Rectal smooth muscle tissue (tissue), 1 donor: ENCODE measurements at regions not wholly inside any gene's neighbourhood (a gene's known extent, or its start where the extent isn't known, plus 50 kb on each side); places are given as distances from the start of the nearest gene placed in this dataset.

Experiments used
- H3K27ac ChIP-seq: one replicate; pipeline ENCODE4 v1.7.0; 2013; ENCODE audit warnings: low read depth, low read length, inconsistent platforms
- H3K27me3 ChIP-seq: one replicate; pipeline ENCODE4 v1.7.0; 2013; ENCODE audit warnings: low read length; ENCODE audit not compliant: control insufficient read depth, insufficient read depth
- H3K36me3 ChIP-seq: one replicate; pipeline ENCODE4 v1.7.0; 2013; ENCODE audit warnings: low read length; ENCODE audit not compliant: control insufficient read depth, insufficient read depth
- H3K4me1 ChIP-seq: one replicate; pipeline ENCODE4 v1.7.0; 2013; ENCODE audit warnings: low read length; ENCODE audit not compliant: control insufficient read depth, insufficient read depth
- H3K4me3 ChIP-seq: one replicate; pipeline ENCODE4 v1.7.0; 2013; ENCODE audit warnings: low read length
- H3K9ac ChIP-seq: one replicate; pipeline ENCODE4 v1.7.0; 2013; ENCODE audit warnings: low read length

DNA sequence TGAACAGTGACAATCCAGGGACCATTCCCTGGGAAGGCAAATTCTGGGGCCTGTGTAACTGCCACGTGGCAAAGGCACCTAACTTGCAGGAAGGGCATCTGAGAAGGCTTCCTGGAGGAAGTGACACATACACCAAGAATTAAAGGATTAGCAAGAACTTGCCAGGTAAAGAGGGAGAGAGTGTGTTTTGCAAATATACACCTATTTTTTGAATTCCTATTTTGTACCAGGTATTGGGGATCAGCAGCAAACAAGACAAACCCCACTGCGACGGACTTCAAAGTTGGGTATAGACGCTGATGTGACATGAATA is 206.5 kb upstream of the ZMIZ1 start:
- Histone ChIP-seq H3K9ac (no peak overlapping the region), H3K4me3 (no peak overlapping the region), H3K36me3 (no peaks in the 10 kb centered on the region), H3K27ac (no peak overlapping the region), H3K27me3 (no peaks in the 10 kb centered on the region), H3K4me1 (no peaks in the 10 kb centered on the region)

DNA sequence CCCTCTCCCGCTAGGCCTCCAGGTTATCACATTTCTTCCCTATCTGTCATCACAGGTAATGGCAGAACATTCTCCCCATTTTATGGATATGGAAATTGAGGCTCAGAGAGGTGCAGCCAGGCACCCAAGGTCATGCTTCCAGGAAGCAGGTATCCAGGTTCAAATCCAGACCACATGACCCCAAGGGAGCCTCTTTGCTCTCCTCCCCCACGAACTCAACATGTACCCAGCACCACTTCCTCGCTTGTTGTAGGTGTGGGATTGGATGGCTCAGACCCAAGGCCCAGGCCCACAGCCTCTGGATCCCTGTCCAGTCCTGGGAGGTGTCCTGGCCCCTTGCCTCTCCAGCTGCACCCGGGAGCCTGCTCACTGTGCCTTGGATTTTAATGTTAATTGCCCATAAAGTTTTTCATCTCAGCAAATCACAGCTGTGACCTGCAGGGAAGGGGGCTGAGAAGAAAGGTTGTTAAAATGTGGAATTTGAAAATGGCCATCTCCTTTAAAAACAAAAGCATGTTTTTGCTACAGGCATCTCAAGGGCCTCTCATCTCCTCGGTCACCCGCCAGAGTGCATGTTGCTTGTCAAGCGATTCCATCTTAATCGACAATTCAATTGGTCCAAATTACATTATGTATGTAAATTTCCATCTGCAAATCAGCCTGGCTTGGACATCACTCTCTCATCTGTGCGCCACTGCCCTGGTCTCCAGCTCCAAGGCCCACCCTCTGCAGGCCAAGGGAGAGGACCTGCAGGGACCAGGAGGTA is 205.4 kb upstream of the ZMIZ1 start:
- Histone ChIP-seq H3K27ac (no peak overlapping the region), H3K27me3 (no peaks in the 10 kb centered on the region), H3K4me1 (no peaks in the 10 kb centered on the region), H3K9ac (no peak overlapping the region), H3K4me3 (no peak overlapping the region), H3K36me3 (no peaks in the 10 kb centered on the region)

DNA sequence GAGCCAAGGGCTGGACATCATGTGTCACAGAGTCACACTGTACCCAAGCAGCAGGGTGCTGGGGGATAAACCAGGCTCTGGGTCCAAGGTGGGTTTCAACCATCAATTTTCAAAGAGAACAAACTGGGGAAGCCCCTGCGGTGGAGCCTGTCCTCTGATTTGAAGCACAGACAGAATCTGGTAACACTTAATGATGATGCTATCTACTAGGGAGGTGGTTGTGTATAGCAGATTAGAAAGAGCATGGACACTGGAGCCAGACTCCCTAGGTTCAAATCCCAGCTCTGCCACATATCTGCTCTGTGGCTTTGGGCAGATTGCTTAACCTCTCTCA is 204.9 kb upstream of the ZMIZ1 start:
- H3K4me1 ChIP-seq: no peaks in the 10 kb centered on the region
- H3K4me3 ChIP-seq: no peak overlapping the region
- H3K27ac ChIP-seq: no peak overlapping the region
- H3K9ac ChIP-seq: no peak overlapping the region
- H3K36me3 ChIP-seq: no peaks in the 10 kb centered on the region
- H3K27me3 ChIP-seq: no peaks in the 10 kb centered on the region

DNA sequence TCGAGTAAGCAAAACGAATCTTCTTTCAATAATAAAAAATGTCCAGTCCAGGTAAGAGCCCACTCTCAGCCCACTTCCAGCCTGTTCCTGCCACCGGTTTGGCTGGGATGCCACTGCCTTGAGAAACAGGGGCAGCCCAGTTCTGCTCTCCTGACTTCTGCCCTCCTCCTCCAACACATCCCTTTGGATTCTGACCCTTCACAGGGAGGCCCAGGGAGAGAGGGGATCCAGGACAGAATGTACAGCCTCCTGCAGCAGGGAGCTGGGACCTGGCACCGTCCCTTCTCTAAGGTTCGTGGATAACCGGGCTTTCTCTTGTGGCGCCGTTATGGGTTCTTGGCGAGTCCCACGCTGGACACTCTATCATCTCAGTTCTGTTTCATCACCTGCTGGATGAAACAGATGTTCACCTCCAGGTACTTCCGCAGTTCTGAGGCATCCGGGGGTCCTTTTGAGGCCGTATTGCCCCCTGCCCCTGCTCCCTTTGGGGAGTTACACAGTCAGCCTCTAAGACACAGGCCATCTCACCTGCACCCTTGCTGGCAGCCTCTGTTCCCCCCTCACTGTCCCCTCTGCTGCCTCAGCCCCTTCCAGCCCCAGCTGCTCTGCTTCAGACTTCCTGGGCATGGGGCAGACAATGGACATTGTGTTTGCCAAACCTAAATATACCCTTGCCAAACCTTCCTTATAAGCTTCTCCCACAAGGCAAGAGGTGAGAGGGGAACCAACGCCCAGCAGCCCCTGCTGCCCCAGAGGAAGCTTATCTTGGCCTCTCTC is 203.8 kb upstream of the ZMIZ1 start:
- H3K27ac ChIP-seq: no peak overlapping the region
- no peaks in the 10 kb centered on the region for H3K4me1 ChIP-seq
- no peaks in the 10 kb centered on the region for H3K27me3 ChIP-seq
- H3K36me3 ChIP-seq: no peaks in the 10 kb centered on the region
- H3K4me3 ChIP-seq: no peak overlapping the region
- no peak overlapping the region for H3K9ac ChIP-seq

DNA sequence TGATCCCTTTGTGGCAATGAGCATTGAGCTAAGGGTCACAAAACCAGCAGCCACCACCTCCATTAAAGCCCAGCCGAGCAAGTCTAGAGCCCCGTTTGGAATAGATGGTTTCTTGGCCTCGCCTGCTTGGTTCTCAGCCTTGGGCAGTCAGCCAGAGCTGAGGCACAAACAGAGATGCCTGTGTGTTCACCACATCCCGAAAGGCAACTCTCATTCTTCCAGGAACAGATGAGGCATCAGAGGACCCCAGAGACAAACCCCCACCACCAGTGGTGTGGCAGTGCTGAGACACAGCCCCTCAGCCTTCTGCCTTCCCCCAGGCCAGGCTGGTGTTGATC is 203.3 kb upstream of the ZMIZ1 start:
- H3K4me3 ChIP-seq: no peak overlapping the region
- H3K27me3 ChIP-seq: no peaks in the 10 kb centered on the region
- no peak overlapping the region for H3K9ac ChIP-seq
- no peaks in the 10 kb centered on the region for H3K4me1 ChIP-seq
- no peaks in the 10 kb centered on the region for H3K36me3 ChIP-seq
- no peak overlapping the region for H3K27ac ChIP-seq

DNA sequence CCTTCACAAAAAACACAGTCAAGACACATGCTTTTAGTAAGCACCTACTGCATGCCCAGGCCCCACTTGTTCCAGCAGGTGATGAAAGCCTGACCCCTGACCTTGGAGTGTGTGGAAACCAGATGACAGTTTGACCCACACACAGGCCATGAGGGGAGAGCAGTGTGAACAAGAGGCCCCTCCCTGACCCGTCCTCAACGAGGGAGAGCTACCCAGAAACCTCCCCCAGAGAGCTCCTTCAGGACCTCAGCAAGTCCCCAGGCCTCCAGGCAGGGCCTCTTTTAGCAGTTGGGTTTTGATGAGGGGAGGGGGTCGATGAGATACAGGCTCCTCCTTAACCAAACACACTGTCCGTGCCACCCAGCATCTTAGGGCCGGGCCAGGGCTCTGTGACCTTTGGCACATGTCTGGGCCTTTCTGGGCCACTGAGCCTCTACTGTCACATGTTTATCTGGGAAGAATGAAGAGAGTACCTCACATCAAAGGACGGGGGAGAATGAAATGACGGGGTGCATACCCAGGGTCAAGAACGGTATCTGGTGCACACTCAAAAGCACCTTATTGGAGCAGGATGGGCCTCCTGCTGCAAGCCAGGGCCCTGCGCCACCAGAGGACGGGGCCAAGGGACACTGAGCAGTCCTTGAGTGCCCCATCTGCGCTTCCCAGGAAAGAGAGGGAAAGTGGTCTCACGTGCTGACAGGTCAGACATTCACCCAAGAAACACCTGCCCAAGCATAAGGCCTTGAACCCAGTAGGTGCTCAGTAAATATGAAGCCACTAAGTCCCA is 202.6 kb upstream of the ZMIZ1 start:
- Histone ChIP-seq H3K36me3 (no peaks in the 10 kb centered on the region), H3K9ac (no peak overlapping the region), H3K4me3 (no peak overlapping the region), H3K27me3 (no peaks in the 10 kb centered on the region), H3K4me1 (no peaks in the 10 kb centered on the region), H3K27ac (no peak overlapping the region)

DNA sequence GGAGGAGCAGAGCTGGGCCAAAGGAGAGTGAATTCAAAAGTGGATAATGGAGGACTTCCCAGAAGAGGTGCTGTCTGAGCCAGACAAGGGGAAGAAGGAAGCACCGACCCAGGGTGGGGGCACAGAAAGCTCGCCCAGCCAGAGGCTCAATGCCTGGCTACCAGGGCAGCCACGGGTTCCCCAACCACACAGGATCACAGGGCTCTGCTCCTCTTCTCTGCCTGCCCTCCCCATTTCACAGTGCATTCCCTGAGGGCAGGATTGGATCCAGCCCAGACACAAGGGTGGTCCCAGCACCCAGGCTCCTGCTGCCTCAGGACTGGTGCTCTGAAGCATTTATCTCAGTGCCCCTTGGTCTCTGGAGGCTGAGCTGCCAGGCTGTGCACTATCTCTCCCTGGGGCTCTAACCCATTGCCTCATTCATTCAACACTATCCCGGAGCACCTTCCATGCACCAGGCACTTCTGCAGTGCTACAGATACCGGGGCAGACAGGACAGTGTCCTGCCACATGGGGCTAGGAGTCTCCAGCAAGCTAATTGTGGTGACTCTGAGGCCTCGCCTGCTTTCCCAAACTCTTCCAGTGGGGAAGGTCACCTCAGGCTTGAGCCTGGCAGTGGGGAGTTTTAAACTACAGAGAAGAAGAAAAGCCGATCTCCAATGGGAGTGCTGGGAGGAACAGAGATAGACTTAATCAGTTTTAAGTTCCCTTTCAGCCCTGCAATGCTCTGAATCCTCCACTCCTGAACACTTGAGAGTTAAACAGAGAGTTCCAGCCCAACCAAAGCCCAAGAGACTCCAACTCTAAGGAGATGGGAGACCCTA is 201.8 kb upstream of the ZMIZ1 start:
- Histone ChIP-seq H3K4me1 (no peaks in the 10 kb centered on the region), H3K36me3 (no peaks in the 10 kb centered on the region), H3K27ac (no peak overlapping the region), H3K27me3 (no peaks in the 10 kb centered on the region), H3K9ac (no peak overlapping the region), H3K4me3 (no peak overlapping the region)

DNA sequence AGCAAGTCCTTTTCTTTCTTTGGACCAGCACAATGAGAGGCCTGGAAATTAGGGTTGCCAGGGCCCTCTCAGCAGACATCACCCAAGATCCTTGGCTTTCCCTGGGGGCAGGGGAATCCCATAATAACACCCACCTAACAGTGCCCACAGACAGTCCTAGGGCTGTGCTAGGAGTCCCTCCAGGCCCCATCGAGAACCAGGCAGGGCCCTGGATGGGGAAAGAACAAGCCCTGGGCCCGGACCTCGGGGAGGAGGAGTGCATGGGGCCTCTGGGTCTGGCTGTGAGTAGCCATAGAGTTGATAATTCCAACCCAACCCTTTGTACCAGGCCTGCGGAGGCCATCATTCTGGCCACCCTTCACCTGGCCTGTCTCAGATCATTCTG is 201.2 kb upstream of the ZMIZ1 start:
- no peak overlapping the region for H3K9ac ChIP-seq
- H3K36me3 ChIP-seq: no peaks in the 10 kb centered on the region
- H3K4me3 ChIP-seq: no peak overlapping the region
- no peaks in the 10 kb centered on the region for H3K4me1 ChIP-seq
- no peak overlapping the region for H3K27ac ChIP-seq
- no peaks in the 10 kb centered on the region for H3K27me3 ChIP-seq

DNA sequence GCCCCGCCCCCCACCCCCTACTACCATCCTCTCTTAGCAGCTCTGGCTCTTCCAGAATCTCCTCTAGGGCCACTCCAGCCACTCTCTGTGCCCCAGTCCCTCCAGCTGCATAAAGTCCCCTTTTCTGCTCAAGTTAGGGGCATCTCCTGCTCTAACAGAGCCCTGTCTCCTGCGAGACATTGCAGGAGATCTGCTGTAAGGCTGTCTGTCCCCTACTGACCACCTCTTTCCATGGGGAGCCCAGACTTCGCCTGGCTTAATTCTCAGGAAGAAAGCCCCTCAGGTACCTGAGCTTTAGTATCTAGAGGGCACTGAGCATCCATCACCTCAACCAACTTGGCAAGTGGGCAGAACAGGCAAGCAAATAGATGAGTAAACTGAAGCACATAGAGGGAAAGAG is 200.7 kb upstream of the ZMIZ1 start:
- no peaks in the 10 kb centered on the region for H3K4me1 ChIP-seq
- H3K4me3 ChIP-seq: no peak overlapping the region
- no peaks in the 10 kb centered on the region for H3K36me3 ChIP-seq
- H3K9ac ChIP-seq: no peak overlapping the region
- H3K27ac ChIP-seq: no peak overlapping the region
- H3K27me3 ChIP-seq: no peaks in the 10 kb centered on the region

DNA sequence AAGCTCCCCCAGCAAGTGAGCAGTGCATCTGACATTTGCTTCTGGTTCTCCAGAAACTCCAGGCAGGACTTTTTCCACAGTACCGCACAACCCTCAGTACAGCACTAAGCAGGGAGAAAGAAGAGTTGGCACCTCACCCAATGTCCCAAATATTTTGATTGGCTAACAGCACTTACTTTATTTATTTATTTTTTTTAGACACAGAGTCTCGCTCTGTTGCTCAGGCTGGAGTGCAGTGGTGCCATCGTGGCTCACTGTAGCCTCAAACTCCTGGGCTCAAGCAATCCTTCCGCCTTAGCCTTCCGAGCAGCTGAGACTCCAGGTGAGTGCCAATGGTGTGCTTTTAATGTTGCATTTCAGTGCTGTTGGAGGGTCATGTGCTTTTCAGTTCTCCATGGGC is 200.3 kb upstream of the ZMIZ1 start:
- Histone ChIP-seq H3K4me3 (no peak overlapping the region), H3K36me3 (no peaks in the 10 kb centered on the region), H3K27ac (no peak overlapping the region), H3K27me3 (no peaks in the 10 kb centered on the region), H3K4me1 (no peaks in the 10 kb centered on the region), H3K9ac (no peak overlapping the region)

DNA sequence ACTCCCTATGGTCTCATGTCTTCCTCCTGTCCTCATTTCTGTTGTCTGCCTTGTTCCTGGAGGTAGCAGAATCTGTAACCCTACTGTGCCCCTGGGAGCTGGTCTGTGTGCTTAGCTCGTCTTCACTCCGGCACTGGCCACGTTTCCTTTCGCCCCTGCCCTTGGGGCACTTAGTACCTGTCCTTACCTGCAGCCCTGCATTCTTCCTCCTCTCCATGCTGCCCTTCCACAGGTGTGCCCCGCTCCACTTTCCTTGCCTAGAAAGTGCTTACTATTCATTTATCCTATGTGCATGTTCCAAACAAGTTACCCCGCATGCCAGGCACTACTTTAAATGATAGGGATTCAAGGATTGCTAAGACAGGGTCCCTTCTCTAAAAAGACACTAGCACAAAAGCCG is 199.9 kb upstream of the ZMIZ1 start:
- Histone ChIP-seq H3K4me1 (no peaks in the 10 kb centered on the region), H3K36me3 (no peaks in the 10 kb centered on the region), H3K27me3 (no peaks in the 10 kb centered on the region), H3K27ac (no peak overlapping the region), H3K9ac (no peak overlapping the region), H3K4me3 (no peak overlapping the region)
